ENCODE measurements at regions not wholly inside any gene's neighbourhood (a gene's known extent, or its start where the extent isn't known, plus 50 kb on each side); places are given as distances from the start of the nearest gene placed in this dataset.

GRCh38 chr10:113219446-113219845 lies 269.4 kb downstream of the TCF7L2 start:
- TF ChIP-seq POLR2AphosphoS5 (IDR thresholded peaks at IDR 0.05; ENCODE audit: low read depth, low read length) = no peak
- TF ChIP-seq POLR2A (IDR thresholded peaks at IDR 0.05; ENCODE audit: low read depth, low read length) = no peak
- TF ChIP-seq TAF1 (IDR thresholded peaks at IDR 0.05; ENCODE audit: borderline replicate concordance, low read depth, low read length) = no peak

All from GM12892 (cell line).